Middle frontal gyrus (tissue), 1 donor: ENCODE measurements at regions not wholly inside any gene's neighbourhood (a gene's known extent, or its start where the extent isn't known, plus 50 kb on each side); places are given as distances from the start of the nearest gene placed in this dataset.

ENCODE experiments used
- DNase-seq: peaks from one replicate; pipeline ENCODE4 v3.0.0-alpha.2; 2015; ENCODE audit warnings: low spot score; ENCODE audit errors: extremely low spot score

DNA sequence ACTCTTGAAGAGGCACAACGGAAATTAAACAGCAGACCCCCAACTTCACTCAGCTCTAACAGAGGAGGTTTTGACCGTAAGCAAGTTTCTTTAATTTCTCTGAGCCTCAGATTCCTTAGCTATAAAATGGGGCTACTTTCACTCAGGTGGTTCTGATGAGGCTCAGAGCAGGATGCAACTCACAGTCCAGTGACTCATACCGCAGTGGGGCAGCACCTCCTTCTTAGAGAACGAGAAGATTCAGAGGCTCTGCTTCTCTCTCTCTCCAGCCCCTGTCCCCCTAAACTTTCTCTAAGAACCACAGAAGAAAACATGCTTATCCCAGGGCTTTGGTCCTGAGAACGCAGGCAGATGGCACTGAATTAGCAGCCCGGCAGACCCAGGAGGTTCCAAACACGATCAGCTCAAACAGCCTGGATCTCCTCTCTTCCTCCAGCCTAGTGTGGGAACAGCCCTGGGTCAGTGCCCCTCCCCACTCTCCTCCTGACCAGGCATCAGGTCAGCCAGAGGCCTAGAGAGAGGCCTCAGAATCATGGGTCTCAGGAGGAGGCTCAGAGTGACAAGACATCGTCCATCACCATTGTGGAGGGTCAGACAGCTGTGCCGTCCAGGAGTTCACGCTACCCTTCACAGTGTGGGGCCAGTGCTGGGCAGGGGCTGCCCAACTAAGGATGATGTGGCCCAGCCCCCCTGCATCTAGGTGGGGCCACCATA, 433.0 kb downstream of the PTPRU start:
- no peak for DNase-seq

DNA sequence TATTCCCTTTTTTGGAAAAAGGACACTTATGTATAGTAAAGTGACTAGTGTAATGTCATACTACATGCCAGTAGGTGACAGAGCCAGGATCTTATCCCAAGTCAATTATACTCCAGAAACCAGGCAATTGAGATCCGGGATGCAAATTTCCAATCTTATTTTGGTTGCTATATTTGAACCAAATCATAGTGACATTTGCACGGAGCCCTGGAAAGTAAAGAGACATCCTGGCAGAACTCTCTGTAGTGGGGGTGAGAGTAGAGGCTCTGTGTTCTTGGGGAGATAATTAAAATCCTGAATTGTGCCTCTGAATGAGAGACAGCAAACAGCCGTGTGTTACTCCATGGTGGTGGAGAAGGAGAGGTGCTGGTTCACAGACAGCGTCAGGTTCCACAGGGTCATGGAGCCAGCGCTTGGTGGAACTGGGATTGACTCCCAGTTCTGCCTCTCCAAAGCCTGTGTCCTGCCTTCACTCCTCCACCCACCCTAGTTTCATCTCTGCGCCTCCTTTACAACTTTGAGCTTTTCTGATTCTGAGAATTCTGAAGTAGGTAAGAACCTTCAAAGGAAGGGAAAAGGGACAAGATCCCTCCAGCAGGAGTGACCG, 432.3 kb downstream of the PTPRU start:
- no peak for DNase-seq

DNA sequence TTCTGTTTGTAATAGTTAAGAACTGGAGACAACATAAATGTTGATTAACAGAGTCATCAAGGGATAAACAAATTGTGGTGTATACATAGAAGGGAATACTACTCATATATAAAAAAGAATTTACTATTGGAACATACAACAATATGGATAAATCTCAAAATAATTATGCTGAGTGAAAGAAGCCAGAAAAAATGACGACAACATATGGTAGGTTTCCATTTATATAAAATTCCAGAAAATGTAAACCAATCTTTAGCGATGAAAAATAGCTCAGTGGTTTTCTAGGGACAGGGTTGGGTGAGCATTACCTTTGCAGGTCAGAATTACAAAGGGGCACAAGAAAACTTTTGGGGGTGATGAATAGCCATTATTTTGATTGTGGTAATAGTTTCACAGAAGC, 431.6 kb downstream of the PTPRU start:
- no peak for DNase-seq

DNA sequence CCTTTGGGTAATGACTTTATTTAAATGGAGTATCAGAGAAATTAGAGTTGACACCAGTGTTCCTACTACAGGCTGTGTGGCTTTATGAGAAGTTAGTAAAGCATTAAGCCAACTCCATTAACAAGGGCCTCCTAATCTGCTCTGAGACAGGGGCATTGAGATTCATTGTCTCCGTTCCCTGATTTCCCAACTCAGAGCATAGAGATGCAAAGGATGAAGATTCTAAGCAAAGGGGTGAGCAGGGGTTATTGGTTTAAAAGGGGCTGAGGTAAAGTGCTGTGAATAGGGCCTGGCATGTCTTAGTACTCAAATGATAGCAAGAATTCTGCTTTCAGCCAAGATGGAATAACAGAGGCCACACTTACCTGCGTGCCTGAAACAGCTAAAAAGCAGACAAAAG, 428.4 kb downstream of the PTPRU start:
- DNase-seq: no peak

DNA sequence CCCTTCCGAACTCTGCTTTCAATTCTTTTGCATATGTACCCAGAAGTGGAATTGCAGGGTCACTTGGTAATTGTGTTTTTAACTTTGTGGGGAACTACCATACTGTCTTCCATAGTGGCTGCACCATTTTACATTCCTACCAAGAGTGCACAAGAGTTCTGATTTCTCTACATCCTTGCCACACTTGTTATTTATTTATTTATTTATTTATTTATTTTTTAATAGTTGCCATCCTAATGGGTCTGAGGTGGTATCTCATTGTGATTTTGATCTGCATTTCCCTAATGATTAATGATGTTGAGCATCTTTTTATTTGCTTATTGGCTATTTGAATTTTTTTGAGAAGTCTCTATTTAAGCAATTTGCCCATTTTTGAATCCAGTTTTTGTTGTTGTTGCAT, 422.4 kb downstream of the PTPRU start:
- DNase-seq: no peak

DNA sequence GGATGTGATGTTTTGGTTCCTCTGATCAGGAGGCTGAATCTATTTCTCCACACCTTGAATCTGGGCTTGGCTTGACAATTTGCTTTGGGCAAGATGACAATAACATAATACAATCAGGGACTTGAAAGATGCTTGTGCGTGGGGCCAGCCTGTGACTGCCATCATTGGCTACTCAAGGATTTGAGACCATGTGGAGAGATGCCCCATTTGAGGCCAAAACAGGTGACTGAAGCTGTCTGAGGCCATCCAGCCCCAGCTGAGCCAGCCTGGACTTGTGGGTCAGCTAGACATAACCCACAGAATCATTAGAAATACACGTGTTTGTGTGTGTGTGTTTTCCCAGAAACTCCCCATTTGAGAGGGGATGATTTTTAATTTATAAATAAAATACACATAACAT, 421.5 kb downstream of the PTPRU start:
- DNase-seq: no peak

DNA sequence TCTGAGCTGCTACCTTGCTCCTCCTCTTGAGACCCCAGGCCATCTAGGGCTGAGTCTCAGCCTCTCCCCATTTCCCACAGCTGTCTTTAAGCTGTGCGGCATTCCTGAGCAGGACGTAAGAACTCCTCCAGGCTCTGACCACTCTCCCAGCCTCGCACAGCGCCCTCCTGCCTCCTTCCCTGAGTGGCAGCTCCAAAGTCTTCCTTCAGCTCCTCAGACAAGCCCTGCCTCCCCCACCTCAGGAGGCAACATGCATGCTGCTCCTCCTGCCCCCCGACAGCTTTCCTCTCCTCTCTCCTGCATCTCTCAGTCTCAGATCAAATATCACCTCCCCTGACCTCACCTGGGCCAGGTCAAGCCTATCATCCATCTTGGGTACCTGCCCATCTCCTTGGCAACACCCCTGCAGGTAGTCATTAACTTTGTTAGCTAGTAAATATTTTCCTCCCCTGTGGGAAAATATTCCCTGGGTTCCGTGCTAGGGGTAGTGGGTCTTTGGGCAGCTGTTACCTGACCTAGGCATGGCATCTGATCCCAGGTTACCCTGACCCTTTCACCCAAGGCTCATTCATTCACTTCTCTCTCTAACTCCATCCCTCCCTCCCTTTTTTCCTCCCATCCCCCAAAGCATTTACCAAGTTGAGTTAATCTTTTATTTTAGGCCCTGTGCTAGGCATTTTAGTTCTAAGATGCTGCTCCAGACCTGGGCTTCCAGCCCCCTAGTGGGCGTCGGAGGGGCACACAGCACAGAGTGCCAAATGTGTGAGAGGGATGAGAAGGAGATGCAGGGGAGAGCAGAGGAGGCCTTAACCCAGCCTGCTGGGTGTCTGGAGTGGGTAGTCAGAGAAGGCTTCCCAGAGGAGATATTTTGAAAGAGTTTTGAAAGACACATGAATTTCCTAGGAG, 419.9 kb downstream of the PTPRU start:
- no peak for DNase-seq

DNA sequence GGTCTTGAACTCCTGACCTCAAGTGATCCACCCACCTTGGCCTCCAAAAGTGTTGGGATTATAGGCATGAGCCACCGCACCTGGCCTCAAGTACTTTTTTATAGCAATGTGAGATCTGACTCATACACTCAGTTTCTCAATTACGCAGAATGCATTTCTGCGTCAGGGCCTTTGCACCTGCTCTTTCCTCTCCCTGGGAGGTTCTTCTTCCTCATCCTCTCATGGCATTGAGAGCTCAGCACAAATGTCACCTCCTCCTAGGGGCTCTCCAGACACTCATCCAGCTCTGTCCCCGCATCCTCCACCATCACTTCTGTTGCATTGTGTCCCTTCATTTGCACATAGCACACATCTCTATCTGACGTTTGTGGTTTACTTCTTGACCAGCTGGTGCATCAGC, 418.8 kb downstream of the PTPRU start:
- no peak for DNase-seq

DNA sequence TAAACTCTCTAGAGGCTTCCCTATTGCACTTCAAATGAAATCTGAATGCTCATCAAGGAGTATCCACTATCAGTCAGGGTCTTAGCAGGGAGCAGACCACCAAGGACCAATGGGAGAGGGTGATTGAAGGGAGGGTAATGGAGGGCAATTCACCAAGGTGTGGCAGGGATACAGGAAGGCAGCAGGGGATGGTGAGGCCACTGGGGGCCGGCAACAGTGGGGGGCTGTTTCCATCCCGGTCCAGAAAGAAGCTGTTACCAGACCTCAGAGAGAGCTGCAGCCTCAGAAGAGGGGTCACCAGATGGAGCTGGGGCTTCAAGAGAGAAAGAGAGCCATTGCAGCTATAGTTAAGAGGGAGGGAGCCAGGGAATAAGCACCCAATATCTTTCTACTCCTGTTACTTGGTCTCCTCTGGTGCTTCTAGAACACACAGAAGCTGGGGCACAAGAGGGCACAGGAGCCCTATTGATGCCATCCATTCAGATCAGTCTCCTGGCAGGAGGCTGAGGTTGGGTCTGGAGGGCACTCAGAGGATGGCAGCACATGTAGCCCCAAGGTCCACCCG, 417.6 kb downstream of the PTPRU start:
- no peak for DNase-seq

DNA sequence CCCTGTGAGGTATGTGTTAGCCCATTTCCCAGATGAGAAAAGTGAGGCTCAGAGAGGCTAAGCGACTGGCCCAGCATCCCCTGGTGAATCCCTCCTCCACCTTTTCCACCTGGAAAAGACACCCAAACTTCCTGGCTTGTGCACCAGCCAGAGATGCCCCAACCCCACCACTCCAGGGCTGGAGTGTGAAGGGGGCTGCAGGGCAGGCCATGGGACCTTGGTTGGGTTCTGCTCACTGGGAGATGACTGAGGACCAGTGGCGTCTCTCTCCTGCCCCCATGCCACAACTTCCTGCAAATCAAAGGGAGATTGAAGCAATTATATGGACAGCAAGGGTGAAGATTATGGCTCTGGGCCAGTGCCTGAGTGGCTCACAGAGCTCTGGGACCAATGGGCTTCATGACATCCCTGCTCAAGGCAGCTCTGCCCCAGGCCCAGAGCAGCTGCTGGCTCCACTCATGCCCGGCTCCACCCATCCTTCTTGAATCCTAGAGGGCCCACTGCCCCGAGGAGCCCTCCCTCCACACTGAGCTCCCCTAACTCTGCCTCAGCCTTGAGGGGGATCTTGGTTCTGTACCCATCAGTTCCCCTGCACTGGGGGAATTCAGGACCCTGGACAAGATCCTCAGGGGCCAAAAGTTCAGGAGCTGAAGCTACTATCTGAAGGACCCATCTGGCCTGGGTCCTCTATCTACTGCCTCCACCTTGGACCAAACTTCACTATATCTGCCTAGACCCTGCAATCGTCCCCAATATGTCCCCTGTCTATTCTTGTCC, 416.9 kb downstream of the PTPRU start:
- DNase-seq: no peak

DNA sequence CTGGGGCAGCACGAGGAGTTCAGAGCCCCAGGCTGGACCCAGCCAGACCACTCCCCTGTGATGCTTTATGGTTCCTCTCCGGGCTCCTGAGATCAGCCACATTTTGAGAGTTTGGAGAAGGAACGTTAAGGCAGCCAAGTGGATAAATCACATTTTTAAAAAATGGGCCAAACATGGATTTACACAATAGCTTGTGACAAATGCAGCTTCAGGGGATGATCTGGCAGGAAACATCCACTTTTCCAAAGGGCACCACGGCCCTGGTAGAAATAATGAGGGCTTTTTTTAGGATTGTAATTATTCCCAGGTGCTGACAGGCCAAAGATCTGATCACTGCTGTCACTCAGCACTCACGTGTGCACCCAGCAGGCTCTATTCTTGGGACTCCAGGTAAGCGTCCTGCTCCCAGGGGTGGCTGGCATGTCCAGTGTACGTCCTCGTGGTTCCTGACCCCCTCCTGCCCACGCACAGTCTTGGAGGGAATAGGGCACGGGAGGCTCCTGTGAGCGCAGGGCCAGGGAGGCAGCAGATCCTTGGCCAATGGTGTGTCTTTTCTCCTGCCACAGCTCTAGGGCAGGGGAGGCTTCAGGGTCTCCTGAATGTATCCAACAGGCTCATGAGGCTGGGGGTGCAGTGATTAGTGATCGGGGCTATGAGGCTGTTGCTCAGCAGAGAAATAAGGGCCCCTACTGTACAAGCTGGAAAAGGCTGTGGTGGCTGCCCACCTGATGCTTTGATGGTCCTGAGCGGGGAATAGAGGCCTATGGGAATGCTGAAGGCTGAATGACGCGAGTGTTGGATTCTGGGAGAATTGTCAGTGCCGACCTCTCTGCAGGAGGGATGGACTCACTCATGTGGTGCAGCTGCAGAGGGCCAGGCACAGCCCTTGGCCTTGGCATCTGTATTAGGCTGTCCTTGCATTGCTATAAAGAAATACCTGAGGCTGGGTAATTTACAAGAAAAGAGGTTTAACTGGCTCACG, 415.7 kb downstream of the PTPRU start:
- DNase-seq: no peak

DNA sequence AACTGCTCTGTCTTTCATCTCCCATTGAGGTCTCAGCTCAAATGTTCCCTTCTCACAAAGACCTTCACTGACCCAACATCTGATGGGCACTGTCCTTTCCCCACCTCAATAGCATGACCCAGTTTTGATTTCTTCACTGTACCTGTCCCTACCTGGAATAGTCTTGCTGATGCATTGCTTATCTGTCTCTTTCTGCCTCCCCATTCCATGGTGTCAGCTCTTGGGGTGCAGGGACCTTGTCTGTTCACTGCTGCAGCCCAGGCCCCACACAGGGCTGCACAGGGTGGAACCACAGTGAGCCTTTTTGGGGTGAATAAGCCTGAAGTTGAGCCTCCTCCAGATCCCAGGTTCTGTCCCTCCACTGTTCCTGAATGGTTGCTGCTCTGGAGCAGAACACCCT, 414.9 kb downstream of the PTPRU start:
- no peak for DNase-seq

DNA sequence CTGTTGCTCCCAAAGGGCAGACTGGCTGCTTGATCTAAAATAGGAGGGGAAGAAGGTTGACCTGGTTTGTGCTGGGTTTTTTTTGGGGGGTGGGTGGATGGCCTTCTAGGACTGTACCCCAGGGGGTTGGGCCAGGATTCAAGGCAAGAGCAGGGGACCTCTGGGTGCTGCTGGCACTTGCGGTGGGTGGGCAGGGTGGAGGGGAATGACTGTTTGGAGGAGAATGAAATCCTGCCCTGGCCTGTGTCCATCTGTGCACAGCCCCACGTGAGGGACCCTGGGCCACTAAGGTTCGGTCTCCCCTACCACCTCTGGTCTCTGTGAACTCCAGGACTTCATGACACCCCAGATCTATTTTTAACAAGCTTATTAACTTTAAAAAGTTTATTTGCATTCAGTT, 414.2 kb downstream of the PTPRU start:
- no peak for DNase-seq

DNA sequence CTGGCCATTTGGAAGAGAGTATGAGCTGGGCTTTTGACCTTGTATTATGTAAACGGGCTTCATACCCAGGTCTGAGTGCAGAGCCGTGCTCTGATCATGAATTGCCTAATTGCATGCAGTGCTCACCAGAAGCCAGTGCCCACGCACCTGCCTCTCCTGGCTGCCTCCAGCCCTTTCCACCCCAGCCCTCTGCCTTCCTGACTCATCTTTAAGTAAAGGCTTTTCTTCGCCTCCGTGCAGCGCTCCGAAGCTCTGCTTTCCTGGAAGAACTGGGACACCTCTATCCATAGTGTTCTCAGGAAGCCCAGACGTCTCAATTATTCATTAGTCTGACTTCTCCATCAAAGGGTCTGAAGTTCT, 413.7 kb downstream of the PTPRU start:
- DNase-seq: no peak

DNA sequence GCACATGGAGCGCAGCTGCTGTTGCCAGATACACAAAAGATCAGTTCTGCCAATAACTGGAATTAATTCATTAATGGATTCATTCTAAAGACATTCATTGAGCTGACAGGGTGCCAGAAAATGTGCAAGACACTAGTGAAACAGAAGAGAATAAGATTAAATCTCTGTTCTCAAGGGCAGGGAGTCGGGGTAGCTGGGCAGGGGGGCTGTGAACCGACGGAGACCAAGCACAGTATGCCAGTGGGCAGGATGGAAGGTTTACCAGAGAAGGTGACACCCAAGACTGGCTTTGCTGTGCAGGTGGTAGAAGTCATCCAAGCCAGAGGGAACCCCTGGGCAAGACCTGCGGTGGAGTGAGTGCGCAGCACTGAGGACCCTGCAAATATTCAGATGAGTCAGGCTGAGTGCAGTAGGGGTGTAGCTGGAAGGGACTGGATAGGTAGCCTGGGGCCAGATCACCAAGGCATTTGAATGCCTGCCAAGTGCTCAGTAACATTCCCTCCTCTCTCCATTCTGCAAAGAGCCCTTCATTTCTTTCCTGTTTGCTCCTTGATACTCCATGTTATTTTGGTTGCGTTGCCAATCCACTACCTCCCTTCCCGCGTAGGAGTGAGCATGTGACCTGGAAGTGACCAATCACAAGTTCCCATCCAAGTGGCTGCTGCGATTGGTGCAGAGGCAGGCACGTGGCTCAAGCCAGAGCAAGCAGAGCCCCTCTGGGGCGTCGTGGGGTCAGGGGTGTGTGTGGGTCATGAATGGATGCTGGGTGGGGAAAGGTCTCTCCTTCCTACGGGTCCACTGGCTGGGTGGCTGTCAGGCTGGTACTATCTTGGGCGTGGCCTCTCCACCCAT, 413.1 kb downstream of the PTPRU start:
- no peak for DNase-seq

DNA sequence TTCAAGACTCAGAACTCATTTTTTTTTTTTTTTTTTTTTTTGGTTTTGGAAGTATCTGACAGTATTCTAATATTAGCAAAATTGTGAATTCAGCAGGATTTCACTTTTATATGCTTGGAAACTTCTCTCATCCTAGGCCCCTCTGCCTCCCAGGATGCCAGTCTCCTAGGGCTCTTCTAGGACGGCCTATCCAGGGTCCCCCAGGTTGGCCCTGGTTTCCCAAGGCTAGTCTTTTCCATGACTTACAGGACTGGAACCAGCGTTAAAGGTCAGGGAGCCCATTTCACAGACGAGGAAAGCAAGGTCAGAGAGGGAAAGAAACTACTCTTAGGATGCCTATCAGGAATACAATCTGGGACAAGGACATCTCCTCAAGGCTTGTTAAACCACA, 412.5 kb downstream of the PTPRU start:
- DNase-seq: no peak

DNA sequence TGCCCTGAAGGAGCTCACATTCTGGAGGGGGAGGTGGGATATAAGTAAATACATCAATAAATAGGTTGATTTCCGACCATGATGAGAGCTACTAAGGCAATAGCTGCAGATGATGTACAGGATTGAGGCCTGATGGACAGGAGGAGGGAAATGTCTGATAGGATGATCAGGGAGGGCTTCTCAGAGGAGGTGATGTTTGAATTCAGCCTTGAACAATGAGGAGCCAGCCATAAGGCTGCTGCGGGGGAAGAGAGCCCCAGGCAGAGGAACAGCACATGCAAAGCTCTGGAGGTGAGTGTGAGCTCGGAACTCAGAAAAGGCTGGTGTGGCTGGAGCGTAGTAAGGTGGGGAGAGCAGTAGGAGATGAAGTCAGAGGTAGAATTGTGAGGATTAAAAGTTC, 411.7 kb downstream of the PTPRU start:
- DNase-seq: no peak

DNA sequence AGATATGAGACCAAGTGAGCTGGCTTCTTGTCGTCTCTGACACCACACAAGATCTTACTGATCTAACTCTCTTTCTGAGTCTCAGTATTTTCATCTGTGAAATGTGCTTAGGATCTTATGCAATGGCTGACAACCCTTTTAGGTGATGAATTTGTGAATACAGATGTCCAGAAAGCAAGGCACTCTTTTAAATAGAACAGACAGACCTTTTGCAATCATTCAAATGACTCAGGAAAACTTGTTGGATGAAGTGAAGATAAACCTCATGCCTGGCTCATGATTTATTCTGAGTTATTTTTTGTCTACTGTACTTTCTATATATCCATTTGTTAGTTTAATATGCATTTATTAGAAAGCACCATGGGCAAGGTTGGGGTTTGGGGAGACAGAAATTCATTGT, 411.3 kb downstream of the PTPRU start:
- DNase-seq: no peak

DNA sequence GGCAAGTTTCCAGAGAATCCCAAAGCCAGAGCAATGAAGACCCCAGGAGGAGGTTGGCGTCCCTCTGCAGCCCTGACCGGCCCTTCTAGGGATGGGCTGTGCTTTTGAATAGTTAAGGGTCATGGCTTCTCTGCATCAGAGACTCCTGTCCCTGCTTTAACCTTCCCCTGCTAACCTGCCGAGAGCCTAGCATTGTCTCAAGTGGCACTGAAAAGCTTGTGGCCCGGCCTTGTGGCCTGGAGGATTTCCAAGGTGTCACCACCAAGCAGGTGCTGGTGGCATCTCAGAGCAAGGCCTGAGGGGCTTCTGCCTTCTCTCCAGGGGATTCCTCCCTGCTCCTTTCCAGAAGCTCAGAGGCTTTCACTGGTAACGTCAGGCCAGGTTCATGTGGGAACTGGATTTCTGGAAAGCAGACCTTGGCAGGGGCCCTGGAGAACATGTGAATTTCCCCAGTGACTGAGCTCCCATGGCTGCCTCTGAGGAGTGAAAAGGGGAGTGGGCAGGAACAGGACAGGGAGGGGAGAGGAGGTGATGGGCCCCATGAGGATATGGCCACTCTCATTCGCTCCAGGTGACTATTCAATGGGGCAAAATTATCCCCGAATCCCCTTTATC, 409.9 kb downstream of the PTPRU start:
- no peak for DNase-seq
